HG02981 (cell line): ENCODE measurements at regions not wholly inside any gene's neighbourhood (a gene's known extent, or its start where the extent isn't known, plus 50 kb on each side); places are given as distances from the start of the nearest gene placed in this dataset.
A peak's percentile ranks its signal among the peaks of the same experiment; 100 is the strongest.
"Not testable (repeated sequence)": the region's sequence is repeated elsewhere in the genome, so short reads cannot be mapped to it uniquely, and the experiment has no call there.

Experiments
- ATAC-seq: cut with Tn5 transposase; IDR thresholded peaks from one replicate; pipeline ENCODE4 v1.9.1; 2021; ENCODE audit warnings: mild to moderate bottlenecking, moderate library complexity; ENCODE audit not compliant: unreplicated experiment

- peak; percentile 84 for ATAC-seq
These were observed 196.9 kb downstream of the AVL9 start for GRCh38 chr7:32691965-32692815.

GRCh38 chr7:32688092-32688491, 192.8 kb downstream of the AVL9 start:
- not testable (repeated sequence) for ATAC-seq

GRCh38 chr7:32681174-32681518, 185.9 kb downstream of the AVL9 start:
- ATAC-seq: no peak

GRCh38 chr7:32680259-32681173, 185.2 kb downstream of the AVL9 start:
- ATAC-seq: no peak

- ATAC-seq: no peak
These were observed 183.9 kb downstream of the AVL9 start for GRCh38 chr7:32679192-32679591.

- ATAC-seq: no peak
These were observed 182.3 kb downstream of the AVL9 start for GRCh38 chr7:32677593-32677992.

GRCh38 chr7:32676249-32676941, 181.1 kb downstream of the AVL9 start:
- ATAC-seq: no peak

GRCh38 chr7:32673275-32673983, 178.1 kb downstream of the AVL9 start:
- no peak for ATAC-seq

GRCh38 chr7:32670110-32671025, 175.1 kb downstream of the AVL9 start:
- no peak for ATAC-seq

- not testable (repeated sequence) for ATAC-seq
These were observed 174.0 kb downstream of the AVL9 start for GRCh38 chr7:32669173-32669870.

GRCh38 chr7:32668387-32669097, 173.3 kb downstream of the AVL9 start:
- not testable (repeated sequence) for ATAC-seq

GRCh38 chr7:32667586-32667985, 172.3 kb downstream of the AVL9 start:
- ATAC-seq: not testable (repeated sequence)

GRCh38 chr7:32663805-32664211, 168.5 kb downstream of the AVL9 start:
- not testable (repeated sequence) for ATAC-seq

GRCh38 chr7:32662509-32662908, 167.2 kb downstream of the AVL9 start:
- ATAC-seq: peak; percentile 42

- ATAC-seq: no peak
These were observed 166.6 kb downstream of the AVL9 start for GRCh38 chr7:32661929-32662328.

- ATAC-seq: no peak
These were observed 166.2 kb downstream of the AVL9 start for GRCh38 chr7:32661501-32661900.

GRCh38 chr7:32660936-32661335, 165.6 kb downstream of the AVL9 start:
- no peak for ATAC-seq

GRCh38 chr7:32659853-32660252, 164.6 kb downstream of the AVL9 start:
- ATAC-seq: no peak
